Hepatocyte (in vitro differentiated cells): ENCODE measurements at regions not wholly inside any gene's neighbourhood (a gene's known extent, or its start where the extent isn't known, plus 50 kb on each side); places are given as distances from the start of the nearest gene placed in this dataset.

Experiments used
- EZH2 ChIP-seq: fragments of 200-600 bp; sonication (generic); IDR thresholded peaks from 2 replicates; pipeline ENCODE4 v1.6.1; 2016; ENCODE audit warnings: antibody characterized with exemption, mild to moderate bottlenecking, borderline replicate concordance
- TF ChIP-seq, protein P1 (sequence below): fragments of 200-600 bp; sonication (generic); IDR thresholded peaks from 2 replicates; pipeline ENCODE4 v1.5.1; 2016; ENCODE audit warnings: antibody characterized with exemption, mild to moderate bottlenecking; ENCODE audit not compliant: poor library complexity

DNA sequence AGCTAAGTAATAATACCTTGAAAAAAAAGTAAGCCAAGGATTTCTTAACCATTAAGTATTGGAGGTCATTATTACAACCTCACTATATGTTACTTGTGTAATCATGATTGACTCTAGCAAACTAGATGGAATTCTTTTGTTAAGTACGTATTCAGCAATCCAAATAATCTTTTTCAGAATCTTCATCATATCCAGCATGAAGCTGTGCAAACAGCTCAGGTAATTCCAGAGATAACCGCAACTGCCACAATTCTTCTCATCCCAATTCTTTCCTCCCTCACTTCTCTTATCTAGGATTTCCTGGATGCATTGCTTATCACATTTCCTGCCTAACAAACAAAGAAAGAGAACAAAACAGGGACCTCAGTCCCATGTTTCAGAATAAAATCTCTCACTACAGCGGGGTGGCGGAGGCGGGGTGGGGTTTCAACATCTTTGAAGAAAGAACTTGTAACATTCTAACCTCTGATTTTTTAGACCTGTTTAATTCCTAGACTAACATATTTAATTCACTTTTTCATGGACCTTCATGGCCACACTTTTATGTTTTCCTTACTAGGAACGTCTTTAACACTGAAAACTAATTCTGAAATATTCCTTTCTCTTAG, 156.5 kb downstream of the POM121L12 start:
- TF ChIP-seq, protein P1, sequence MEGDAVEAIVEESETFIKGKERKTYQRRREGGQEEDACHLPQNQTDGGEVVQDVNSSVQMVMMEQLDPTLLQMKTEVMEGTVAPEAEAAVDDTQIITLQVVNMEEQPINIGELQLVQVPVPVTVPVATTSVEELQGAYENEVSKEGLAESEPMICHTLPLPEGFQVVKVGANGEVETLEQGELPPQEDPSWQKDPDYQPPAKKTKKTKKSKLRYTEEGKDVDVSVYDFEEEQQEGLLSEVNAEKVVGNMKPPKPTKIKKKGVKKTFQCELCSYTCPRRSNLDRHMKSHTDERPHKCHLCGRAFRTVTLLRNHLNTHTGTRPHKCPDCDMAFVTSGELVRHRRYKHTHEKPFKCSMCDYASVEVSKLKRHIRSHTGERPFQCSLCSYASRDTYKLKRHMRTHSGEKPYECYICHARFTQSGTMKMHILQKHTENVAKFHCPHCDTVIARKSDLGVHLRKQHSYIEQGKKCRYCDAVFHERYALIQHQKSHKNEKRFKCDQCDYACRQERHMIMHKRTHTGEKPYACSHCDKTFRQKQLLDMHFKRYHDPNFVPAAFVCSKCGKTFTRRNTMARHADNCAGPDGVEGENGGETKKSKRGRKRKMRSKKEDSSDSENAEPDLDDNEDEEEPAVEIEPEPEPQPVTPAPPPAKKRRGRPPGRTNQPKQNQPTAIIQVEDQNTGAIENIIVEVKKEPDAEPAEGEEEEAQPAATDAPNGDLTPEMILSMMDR: no peak
- no peak for TF ChIP-seq EZH2
